LNCAP (cell line): ENCODE measurements at regions not wholly inside any gene's neighbourhood (a gene's known extent, or its start where the extent isn't known, plus 50 kb on each side); places are given as distances from the start of the nearest gene placed in this dataset.

ENCODE experiments used
- TF ChIP-seq, protein P1 (sequence below): fragments of 450-650 bp; IDR thresholded peaks from 2 replicates; pipeline ENCODE4 v1.5.1; 2017; ENCODE audit warnings: mild to moderate bottlenecking

GRCh38 chr4:18405054-18405453 lies 383.5 kb upstream of the LCORL start:
- TF ChIP-seq, protein P1, sequence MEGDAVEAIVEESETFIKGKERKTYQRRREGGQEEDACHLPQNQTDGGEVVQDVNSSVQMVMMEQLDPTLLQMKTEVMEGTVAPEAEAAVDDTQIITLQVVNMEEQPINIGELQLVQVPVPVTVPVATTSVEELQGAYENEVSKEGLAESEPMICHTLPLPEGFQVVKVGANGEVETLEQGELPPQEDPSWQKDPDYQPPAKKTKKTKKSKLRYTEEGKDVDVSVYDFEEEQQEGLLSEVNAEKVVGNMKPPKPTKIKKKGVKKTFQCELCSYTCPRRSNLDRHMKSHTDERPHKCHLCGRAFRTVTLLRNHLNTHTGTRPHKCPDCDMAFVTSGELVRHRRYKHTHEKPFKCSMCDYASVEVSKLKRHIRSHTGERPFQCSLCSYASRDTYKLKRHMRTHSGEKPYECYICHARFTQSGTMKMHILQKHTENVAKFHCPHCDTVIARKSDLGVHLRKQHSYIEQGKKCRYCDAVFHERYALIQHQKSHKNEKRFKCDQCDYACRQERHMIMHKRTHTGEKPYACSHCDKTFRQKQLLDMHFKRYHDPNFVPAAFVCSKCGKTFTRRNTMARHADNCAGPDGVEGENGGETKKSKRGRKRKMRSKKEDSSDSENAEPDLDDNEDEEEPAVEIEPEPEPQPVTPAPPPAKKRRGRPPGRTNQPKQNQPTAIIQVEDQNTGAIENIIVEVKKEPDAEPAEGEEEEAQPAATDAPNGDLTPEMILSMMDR = no peak

DNA sequence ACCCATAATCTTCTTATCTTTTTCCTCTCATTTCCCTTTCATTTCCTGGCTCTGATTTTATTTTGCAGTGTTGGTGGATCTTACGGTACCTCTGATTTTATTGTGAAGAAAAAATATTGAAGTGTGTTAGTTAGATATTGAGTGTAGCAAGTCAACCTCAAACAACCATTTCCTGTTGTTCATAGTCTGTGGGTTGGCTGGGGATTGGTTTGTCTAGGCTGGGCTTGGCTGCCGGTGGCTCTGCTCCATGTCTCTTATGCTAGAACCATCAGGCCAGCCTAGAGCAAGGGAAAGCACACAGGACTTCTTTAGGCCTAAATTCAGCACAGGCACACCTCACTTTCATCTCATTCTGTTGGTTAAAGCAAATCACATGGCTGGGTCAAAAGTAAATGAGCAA lies 383.1 kb upstream of the LCORL start:
- TF ChIP-seq, protein P1 = no peak

DNA sequence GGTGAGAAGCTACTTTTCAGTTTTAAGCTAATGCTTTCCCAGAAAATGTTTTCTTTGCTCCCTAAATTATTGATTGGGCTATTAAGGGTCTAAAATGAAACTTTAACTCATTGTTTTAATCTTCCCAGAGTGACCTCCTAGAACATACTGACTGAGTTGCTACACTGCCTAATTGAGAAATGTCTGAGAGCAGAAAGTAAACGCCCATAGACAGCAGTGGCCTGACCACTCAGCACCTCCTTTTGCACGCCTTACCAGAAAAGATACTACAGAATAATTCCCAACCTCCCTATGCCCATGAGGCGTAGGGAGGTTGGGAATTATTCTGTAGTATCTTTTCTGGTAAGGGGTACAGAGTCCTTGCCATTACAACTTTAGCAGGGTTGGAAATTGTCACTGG lies 381.8 kb upstream of the LCORL start:
- TF ChIP-seq, protein P1 = no peak

DNA sequence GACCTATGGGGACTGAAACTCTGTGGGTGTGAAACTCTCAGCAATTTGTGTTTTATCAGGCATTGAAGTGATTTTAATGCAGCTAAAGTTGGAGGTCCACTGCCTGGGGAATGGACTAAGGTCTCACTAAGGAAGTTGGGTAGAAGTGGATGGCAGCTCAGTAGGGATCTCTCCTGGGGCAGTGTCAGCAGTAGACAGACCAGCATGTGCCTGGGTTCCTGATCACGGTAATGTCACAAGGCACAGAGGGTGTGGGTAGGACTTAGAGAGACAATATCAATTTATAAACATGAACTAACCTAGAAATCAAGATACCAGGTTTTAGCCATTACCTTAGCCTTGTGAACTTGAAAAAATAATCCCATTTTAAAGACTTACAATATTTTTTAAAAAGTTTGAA lies 380.3 kb upstream of the LCORL start:
- TF ChIP-seq, protein P1 = no peak

DNA sequence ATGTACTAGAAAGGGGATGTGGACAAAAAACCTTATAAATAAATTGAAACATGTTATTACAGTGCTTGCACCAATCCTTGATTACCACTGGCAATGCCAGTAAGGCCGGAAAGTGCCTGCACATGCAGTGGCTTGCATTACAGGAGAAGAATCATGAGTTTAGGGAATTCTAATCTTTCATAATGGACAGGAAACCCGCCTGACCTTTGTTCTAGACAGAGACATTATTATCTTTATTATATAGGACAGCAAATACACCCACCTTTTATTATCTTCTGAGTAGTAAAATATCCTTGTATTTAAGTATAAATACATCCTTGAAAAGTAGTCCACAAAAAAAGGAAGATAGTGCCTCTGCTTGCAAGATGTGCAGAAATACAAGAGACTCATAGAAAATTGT lies 379.9 kb upstream of the LCORL start:
- TF ChIP-seq, protein P1 = no peak

GRCh38 chr4:18398661-18399060 lies 377.1 kb upstream of the LCORL start:
- TF ChIP-seq, protein P1 = no peak

DNA sequence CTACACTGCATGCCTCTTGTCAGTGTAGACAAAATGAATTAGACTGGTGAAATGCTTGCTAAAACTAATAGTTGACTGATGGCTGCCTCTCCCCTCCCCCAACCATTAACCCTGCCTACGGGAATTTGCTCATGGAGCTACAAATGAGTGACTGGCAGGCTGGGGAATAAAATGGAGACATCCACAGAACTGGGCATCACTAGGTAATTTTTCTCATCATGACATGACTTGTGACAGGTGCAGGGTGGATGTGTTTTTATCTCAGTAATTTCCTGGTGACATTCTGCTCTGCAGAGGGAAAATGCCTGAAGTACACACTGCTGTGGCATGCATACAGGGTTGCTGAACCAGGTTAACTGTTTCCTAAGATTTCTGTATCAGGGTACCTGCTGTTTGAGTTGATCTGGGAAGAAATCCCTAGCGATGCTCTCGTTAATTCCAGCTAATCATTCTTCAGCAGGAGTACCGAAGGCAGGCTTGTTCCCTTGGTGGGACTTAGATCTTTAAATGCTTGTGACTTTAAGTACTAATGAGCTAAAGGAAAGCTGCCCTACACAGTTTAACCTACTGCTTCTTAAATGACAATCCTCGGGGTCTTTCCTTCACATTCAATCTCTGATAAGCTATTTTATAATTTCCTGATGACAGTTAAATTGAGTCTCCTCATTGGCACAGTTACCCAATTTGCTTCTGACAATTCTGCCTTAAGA lies 376.3 kb upstream of the LCORL start:
- TF ChIP-seq, protein P1 = no peak

DNA sequence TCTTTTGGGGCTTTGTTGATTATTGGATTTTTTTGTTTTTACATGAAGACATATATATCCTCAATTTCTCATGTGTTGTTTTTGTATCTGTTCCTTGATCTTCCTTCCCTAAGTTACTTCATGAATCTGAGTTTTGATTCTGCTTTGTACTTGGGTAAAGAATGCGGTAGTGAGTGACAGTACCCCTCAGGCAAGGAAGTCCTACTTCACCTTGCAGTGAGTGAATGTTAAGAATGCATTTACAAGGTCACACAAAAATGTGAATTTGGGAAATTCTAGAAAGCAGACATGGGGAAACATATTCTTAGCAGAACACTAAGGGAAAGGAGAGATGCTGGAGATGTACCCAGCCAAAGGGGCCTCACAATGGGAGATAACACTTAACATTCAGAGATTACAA lies 373.1 kb upstream of the LCORL start:
- TF ChIP-seq, protein P1 = no peak
